ENCODE measurements at regions not wholly inside any gene's neighbourhood (a gene's known extent, or its start where the extent isn't known, plus 50 kb on each side); places are given as distances from the start of the nearest gene placed in this dataset.

GRCh38 chrX:44698357-44698756, 145.5 kb upstream of the DUSP21 start:
- TF ChIP-seq CTCF (conservative IDR thresholded peaks at IDR 0.05 in 1 of 2, IDR thresholded peaks at IDR 0.05 in 1 of 2; ENCODE audit: low read depth in 1 of 2, low read length in 2 of 2) (no peak), EZH2 (IDR thresholded peaks at IDR 0.05; ENCODE audit: low read length, missing control alignments) (no peak)

Measured in fibroblast of lung (primary cell).